Gastroesophageal sphincter (tissue), 3 donors: ENCODE measurements at regions not wholly inside any gene's neighbourhood (a gene's known extent, or its start where the extent isn't known, plus 50 kb on each side); places are given as distances from the start of the nearest gene placed in this dataset.

Experiments used
- POLR2A ChIP-seq, 2 donors: fragments of 450-650 bp; IDR thresholded peaks; one replicate each; pipeline ENCODE4 v1.6.1; 2017; ENCODE audit warnings: antibody characterized with exemption in 2 of 2, mild to moderate bottlenecking in 2 of 2, moderate library complexity in 1 of 2
- TF ChIP-seq, protein P1 (sequence below), 4 experiments: fragments of 200-600 bp in 2 of 4; fragments of 450-650 bp in 2 of 4; sonication (generic) in 1 of 4; IDR thresholded peaks; one replicate each; pipeline ENCODE4 v1.5.1; 2017 to 2019; ENCODE audit warnings: antibody characterized with exemption in 4 of 4, mild to moderate bottlenecking in 2 of 4, moderate library complexity in 2 of 4

DNA sequence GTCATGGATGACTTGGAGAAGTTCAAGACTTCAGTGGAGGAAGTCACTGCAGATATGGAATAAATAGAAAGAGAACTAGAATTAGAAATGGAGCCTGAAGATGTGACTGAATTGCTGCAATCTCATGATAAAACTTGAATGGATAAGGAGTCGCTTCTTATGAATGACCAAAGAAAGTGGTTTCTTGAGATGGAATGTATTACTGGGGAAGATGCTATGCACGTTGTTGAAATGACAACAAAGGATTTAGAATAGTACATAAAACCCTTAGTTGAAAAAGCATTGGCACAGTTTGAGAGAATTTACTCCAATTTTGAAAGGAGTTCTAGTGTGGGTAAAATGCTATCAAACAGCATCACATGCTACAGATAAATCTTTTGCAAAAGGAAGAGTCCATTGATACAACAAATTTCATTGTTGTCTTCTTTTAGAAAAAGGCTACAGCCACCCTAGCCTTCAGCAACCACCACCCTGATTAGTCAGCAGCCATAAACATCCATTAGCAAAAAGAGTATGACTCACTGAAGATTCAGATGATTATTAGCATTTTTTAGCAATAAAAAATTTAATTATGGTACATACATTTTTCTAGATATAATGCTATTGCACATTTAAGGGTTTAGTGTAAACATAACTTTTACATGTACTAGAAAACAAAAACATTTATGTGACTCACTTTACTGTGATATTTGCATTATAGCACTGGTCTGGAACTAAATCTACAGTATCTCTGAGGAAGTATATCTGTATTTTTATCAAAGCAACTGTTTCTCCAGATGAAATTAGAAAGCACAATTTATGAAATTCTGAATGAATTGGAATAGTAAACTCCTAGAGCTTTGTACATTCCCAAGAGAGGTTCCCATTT lies 110.5 kb upstream of the TACR1 start:
- TF ChIP-seq, protein P1, sequence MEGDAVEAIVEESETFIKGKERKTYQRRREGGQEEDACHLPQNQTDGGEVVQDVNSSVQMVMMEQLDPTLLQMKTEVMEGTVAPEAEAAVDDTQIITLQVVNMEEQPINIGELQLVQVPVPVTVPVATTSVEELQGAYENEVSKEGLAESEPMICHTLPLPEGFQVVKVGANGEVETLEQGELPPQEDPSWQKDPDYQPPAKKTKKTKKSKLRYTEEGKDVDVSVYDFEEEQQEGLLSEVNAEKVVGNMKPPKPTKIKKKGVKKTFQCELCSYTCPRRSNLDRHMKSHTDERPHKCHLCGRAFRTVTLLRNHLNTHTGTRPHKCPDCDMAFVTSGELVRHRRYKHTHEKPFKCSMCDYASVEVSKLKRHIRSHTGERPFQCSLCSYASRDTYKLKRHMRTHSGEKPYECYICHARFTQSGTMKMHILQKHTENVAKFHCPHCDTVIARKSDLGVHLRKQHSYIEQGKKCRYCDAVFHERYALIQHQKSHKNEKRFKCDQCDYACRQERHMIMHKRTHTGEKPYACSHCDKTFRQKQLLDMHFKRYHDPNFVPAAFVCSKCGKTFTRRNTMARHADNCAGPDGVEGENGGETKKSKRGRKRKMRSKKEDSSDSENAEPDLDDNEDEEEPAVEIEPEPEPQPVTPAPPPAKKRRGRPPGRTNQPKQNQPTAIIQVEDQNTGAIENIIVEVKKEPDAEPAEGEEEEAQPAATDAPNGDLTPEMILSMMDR (IDR thresholded peaks at IDR 0.05) = no peak
- no peak for TF ChIP-seq POLR2A (IDR thresholded peaks at IDR 0.05)
